ENCODE measurements at regions not wholly inside any gene's neighbourhood (a gene's known extent, or its start where the extent isn't known, plus 50 kb on each side); places are given as distances from the start of the nearest gene placed in this dataset.

DNA sequence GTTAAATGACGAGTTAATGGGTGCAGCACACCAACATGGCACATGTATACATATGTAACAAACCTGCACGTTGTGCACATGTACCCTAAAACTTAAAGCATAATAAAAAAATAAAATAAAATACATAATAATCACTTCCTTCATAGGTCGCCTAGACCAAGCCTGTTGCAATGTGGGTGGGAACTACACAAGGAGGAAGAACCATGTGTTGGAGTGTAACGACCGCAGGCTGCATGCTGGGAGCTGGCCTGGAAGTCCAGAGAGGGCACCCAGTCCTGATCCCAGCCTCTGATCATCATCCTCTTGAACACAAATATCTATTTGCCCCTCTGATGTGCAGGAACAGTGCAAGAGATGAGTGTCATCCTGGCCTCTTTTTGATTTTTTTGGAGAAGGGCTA is 224.7 kb upstream of the ASIC2 start:
- ChIA-PET POLR2A (no interaction called here), CTCF (no interaction called here)
- DNase-seq (ENCODE audit: low read depth, low spot score), result no peak
- Histone ChIP-seq H3K27ac (ENCODE audit: low read depth, low read length) (no peak overlapping the region), H3K27me3 (ENCODE audit: control insufficient read depth, insufficient read depth, low read length) (no peaks in the 10 kb centered on the region), H3K9me3 (ENCODE audit: control insufficient read depth, insufficient read depth, low read length) (peaks cover 31% of the 10 kb centered on the region), H3K4me3 (ENCODE audit: low read depth, low read length) (no peak overlapping the region)
- TF ChIP-seq, protein P1, sequence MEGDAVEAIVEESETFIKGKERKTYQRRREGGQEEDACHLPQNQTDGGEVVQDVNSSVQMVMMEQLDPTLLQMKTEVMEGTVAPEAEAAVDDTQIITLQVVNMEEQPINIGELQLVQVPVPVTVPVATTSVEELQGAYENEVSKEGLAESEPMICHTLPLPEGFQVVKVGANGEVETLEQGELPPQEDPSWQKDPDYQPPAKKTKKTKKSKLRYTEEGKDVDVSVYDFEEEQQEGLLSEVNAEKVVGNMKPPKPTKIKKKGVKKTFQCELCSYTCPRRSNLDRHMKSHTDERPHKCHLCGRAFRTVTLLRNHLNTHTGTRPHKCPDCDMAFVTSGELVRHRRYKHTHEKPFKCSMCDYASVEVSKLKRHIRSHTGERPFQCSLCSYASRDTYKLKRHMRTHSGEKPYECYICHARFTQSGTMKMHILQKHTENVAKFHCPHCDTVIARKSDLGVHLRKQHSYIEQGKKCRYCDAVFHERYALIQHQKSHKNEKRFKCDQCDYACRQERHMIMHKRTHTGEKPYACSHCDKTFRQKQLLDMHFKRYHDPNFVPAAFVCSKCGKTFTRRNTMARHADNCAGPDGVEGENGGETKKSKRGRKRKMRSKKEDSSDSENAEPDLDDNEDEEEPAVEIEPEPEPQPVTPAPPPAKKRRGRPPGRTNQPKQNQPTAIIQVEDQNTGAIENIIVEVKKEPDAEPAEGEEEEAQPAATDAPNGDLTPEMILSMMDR (IDR thresholded peaks at IDR 0.05; ENCODE audit: low read depth, low read length), result no peak

DNA sequence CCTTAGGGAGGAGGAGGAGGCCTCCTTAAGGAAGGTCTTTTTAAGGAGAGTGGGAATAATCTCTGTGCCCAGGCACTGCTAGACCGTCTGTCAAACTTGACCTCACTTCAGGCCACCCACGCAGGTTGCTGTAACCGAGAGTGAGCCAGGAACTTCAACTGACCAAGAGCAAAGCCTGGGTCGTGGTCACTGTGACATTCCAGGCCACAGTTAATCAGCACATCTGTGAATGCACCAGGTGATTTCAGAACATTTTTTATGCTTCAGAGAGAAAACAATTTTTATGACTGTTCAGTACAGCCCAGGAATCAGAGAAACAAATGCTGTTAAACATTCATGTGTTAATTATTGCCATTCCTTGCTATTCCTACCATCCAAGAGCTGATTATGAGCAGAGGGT is 226.6 kb upstream of the ASIC2 start:
- H3K27ac ChIP-seq (ENCODE audit: low read depth, low read length), result no peak overlapping the region
- no peaks in the 10 kb centered on the region for H3K27me3 ChIP-seq (ENCODE audit: control insufficient read depth, insufficient read depth, low read length)
- ChIA-PET POLR2A (no interaction called here), CTCF (no interaction called here)
- no peak overlapping the region for H3K4me3 ChIP-seq (ENCODE audit: low read depth, low read length)
- H3K9me3 ChIP-seq (ENCODE audit: control insufficient read depth, insufficient read depth, low read length), result peaks cover 32% of the 10 kb centered on the region
- TF ChIP-seq, protein P1 (IDR thresholded peaks at IDR 0.05; ENCODE audit: low read depth, low read length), result no peak
- DNase-seq (ENCODE audit: low read depth, low spot score), result no peak

DNA sequence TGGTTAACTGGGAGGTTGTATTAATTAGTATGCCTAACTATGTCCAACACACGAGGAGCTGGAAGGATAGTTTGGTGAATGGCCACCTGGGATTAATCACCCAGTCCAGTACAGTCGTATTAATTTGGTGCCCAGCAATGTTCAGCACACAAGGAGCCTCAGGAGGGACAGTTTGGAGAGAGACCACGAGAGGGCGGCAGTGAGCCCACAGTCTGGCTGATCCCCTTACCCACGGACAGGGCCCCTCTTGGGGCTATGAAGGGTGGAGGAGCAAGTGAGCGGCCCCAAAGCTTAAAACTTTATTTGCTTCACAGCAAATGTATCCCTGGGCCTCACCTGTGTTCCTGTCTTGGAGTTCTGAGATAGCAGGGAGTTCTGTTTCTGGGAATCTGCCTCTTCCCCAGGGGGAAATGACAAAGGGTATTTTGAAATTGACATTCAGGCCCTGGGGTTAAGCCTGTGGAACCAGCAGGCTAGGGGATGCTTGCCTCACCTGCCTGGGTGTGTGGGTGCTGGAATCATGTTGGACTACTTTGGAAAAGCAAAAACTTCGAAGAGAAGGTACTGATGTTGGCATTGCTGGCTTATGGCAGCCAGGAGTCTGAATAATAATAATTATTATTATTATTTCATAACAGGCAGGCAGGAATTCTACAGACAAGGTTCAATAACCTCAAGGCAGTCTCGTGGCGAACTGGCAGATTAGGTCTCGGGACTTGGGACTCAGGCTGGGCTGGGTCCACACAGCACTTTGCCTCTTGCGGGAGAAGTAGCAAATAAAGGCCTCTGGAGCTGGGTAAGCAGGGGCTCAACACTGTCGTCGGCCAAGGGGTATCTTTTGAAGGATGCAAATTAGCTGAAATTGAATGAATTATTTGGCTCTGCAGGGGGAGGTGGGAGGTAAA is 227.6 kb upstream of the ASIC2 start:
- ChIA-PET POLR2A (no interaction called here), CTCF (no interaction called here)
- no peak for DNase-seq (ENCODE audit: low read depth, low spot score)
- Histone ChIP-seq H3K9me3 (ENCODE audit: control insufficient read depth, insufficient read depth, low read length) (peaks cover 32% of the 10 kb centered on the region), H3K4me3 (ENCODE audit: low read depth, low read length) (no peak overlapping the region), H3K27ac (ENCODE audit: low read depth, low read length) (no peak overlapping the region), H3K27me3 (ENCODE audit: control insufficient read depth, insufficient read depth, low read length) (no peaks in the 10 kb centered on the region)
- TF ChIP-seq, protein P1 (IDR thresholded peaks at IDR 0.05; ENCODE audit: low read depth, low read length), result peak; percentile 42

DNA sequence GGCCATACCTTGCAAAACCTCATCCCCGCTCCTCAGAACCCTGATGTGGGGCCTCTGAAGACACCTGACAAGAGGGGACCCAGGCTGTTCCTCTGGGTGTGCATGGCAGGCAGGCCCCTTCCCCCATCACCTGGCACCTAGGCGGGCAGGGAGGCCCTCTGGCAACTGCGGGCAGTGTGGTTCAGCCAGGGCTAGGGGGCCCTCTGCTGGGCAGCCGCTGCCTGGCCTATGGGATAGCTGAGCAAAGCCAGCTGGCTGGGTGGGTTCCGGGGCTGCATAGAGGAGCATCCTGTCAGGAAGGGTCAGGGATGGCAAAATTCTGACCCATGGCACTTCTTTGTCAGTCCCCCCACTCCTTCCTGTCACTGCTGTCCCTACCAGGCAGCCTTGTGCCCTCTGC is 228.7 kb upstream of the ASIC2 start:
- TF ChIP-seq, protein P1 (IDR thresholded peaks at IDR 0.05; ENCODE audit: low read depth, low read length), result no peak
- CTCF ChIA-PET, result no interaction called here
- POLR2A ChIA-PET, result no interaction called here
- Histone ChIP-seq H3K27ac (ENCODE audit: low read depth, low read length) (no peak overlapping the region), H3K9me3 (ENCODE audit: control insufficient read depth, insufficient read depth, low read length) (peaks cover 32% of the 10 kb centered on the region), H3K4me3 (ENCODE audit: low read depth, low read length) (no peak overlapping the region), H3K27me3 (ENCODE audit: control insufficient read depth, insufficient read depth, low read length) (no peaks in the 10 kb centered on the region)
- no peak for DNase-seq (ENCODE audit: low read depth, low spot score)

DNA sequence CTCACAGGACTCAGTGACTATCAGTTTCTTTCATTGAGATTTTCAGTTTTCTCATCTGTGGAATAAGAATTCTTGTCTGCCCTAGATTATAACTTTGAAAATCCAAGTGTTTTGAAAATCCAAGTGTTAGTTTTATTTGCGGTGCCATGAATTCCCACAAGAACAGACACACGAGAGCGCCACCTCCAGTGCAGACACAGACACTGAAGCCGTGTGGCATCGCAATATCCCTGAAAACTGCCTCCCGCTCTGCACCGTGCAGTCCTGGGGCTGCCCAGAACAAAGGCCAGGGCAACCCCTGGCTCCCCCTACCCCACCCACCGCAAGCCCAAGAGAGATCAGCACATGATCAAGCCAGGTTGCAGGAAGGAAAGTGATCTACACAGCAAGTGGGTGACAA is 229.5 kb upstream of the ASIC2 start:
- TF ChIP-seq, protein P1 (IDR thresholded peaks at IDR 0.05; ENCODE audit: low read depth, low read length), result no peak
- CTCF ChIA-PET, result no interaction called here
- H3K27me3 ChIP-seq (ENCODE audit: control insufficient read depth, insufficient read depth, low read length), result no peaks in the 10 kb centered on the region
- POLR2A ChIA-PET, result no interaction called here
- DNase-seq (ENCODE audit: low read depth, low spot score), result no peak
- peaks cover 38% of the 10 kb centered on the region for H3K9me3 ChIP-seq (ENCODE audit: control insufficient read depth, insufficient read depth, low read length)
- H3K4me3 ChIP-seq (ENCODE audit: low read depth, low read length), result no peak overlapping the region
- no peak overlapping the region for H3K27ac ChIP-seq (ENCODE audit: low read depth, low read length)

Measured in AG04450 (cell line).